ENCODE measurements at regions not wholly inside any gene's neighbourhood (a gene's known extent, or its start where the extent isn't known, plus 50 kb on each side); places are given as distances from the start of the nearest gene placed in this dataset.

DNA sequence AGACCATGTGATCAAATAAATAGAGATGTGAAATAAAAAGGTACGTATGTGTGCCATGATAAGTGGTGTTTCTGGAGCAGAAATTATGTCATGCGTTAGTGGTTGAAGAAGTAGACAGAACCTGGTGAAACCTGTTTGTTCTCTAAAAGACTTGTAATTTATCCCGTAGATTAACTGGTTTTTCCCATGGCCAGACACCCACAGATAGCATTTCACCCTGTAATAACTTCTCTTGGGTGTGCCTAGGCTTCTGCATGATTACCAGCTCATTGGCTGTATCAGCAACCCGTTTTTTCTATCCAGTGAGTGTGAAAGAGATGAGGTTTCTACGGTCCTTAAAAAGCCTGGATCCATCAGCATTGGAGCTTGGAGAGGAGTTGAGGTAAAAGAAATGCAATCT, 471.3 kb downstream of the NPIPA7 start:
- ATAC-seq (no peak), DNase-seq (no peak)
- Histone ChIP-seq H3K4me3 (ENCODE audit: low read length) (no peak overlapping the region), H3K27me3 (ENCODE audit: control insufficient read depth, insufficient read depth) (no peaks in the 10 kb centered on the region), H3K27ac (ENCODE audit: low read length) (no peak overlapping the region), H3K4me1 (ENCODE audit: control insufficient read depth, insufficient read depth, low read length) (no peaks in the 10 kb centered on the region), H3K9me3 (ENCODE audit: control insufficient read depth, low read length) (no peaks in the 10 kb centered on the region)
- intact Hi-C loops (cut with DNase I) = no loop called here
- 65% methylated on average over 5 of the region's 5 CpGs for WGBS

DNA sequence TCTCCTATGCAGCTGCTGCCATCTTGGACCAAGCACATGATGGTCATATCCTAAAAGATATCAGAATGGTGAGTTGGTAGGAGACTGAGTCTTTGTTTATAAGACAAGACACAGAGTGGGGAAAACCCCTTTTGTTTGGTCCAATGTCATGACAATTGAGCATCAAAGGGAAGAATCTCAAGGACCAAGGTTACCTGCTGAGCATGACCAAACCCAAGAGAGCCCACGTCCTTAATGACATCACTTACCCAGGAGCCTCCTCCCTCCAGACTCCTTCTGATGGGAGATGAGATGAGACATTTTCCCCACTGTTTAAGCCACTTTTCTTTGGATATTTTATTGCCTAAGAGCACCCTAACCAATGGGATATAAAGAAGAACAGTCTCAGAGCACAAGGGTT, 478.1 kb downstream of the NPIPA7 start:
- Histone ChIP-seq H3K27ac (ENCODE audit: low read length) (no peak overlapping the region), H3K4me3 (ENCODE audit: low read length) (no peak overlapping the region), H3K27me3 (ENCODE audit: control insufficient read depth, insufficient read depth) (no peaks in the 10 kb centered on the region), H3K4me1 (ENCODE audit: control insufficient read depth, insufficient read depth, low read length) (no peaks in the 10 kb centered on the region), H3K9me3 (ENCODE audit: control insufficient read depth, low read length) (no peaks in the 10 kb centered on the region)
- DNase-seq = no peak
- intact Hi-C loops (cut with DNase I) = no loop called here
- ATAC-seq = no peak
- WGBS = 0% methylated on average over 1 of the region's 1 CpG

DNA sequence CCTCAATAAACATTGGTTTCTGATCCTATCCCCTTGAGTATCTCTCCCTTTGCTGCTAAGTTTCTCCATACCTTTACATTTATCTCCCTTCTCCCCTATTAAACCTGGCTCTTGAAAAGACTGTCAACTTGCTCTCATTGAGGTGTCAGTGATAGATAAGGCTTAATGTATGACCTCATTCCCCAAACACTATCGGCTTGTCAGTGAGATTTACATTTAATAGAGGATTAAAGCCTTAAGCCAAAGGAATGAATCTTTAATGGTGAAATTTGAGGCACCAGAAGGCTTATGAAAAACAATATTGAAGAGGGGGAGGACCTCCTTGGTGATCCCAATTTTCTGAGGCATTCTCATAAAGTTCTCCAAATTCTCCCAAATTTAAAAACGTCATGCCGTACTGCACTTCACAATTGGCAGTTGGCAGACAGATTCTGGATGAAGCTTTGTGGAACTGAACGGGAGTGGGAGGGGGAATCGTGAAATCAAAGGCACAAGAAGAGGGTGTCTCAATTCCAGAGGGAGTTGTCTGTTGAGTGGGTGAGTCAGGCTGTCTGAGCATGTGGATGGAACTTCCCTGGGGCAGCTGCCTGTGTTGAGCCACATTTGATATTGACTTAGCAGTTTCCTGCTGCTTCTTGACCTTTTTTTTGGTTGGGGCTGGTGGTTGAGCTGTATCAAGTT, 478.8 kb downstream of the NPIPA7 start:
- no peak overlapping the region for H3K27ac ChIP-seq (ENCODE audit: low read length)
- H3K27me3 ChIP-seq (ENCODE audit: control insufficient read depth, insufficient read depth) = no peaks in the 10 kb centered on the region
- no peak for ATAC-seq
- 22% methylated on average over 5 of the region's 5 CpGs for WGBS
- no peaks in the 10 kb centered on the region for H3K9me3 ChIP-seq (ENCODE audit: control insufficient read depth, low read length)
- no peak for DNase-seq
- intact Hi-C loops (cut with DNase I) = no loop called here
- H3K4me3 ChIP-seq (ENCODE audit: low read length) = no peak overlapping the region
- no peaks in the 10 kb centered on the region for H3K4me1 ChIP-seq (ENCODE audit: control insufficient read depth, insufficient read depth, low read length)

DNA sequence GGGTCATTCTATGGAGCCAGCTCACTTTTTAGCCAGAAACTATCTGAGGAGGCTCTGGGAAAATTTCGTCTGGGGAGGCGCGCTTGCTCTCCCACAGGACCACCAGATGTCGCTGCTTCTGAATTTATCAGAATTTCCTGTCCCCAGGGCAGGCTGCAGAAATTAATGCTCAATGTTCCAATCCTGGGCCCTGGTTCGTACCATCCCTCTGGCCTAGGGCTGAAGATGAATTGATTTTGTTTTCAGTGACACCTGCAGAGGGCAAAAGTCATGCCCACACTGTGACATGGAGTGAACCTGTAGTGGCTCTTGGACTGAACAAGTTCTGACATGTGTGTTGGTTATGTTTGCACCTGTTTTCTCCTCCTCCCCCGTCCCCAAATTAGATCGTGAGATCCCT, 482.6 kb downstream of the NPIPA7 start:
- intact Hi-C loops (cut with DNase I) = loop anchor here in 2 of 4 donors (10.0 kb wide), 2 partner anchors 603 to 613 kb away; partner anchors contain the start of gene XYLT1 (in 1 of the 2)
- no peaks in the 10 kb centered on the region for H3K9me3 ChIP-seq (ENCODE audit: control insufficient read depth, low read length)
- H3K27me3 ChIP-seq (ENCODE audit: control insufficient read depth, insufficient read depth) = no peaks in the 10 kb centered on the region
- 14% methylated on average over 7 of the region's 7 CpGs for WGBS
- no peaks in the 10 kb centered on the region for H3K4me1 ChIP-seq (ENCODE audit: control insufficient read depth, insufficient read depth, low read length)
- peak; percentile 38 to 61 (median 53) for DNase-seq
- H3K27ac ChIP-seq (ENCODE audit: low read length) = no peak overlapping the region
- ATAC-seq = no peak
- no peak overlapping the region for H3K4me3 ChIP-seq (ENCODE audit: low read length)

DNA sequence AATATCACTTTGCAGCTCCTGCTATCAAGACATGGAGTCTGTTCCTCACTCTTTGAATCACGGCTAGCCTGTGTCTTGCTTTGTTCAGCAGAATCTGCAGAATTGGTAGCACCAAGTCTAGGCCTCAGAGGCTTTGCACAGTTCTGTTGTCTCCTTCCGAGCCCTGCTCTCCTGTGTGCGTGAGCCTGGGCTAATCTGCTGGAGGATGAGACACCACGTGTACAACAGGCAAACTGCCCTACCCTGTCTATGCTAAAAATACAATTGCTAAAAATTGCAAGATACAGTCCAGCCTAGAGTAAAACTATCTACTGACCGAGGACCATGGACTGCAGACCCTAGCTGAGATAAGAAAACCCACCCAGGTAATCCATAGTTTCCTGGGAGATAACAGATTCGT, 484.7 kb downstream of the NPIPA7 start:
- Histone ChIP-seq H3K27me3 (ENCODE audit: control insufficient read depth, insufficient read depth) (no peaks in the 10 kb centered on the region), H3K27ac (ENCODE audit: low read length) (peak overlapping the region; percentile 32), H3K9me3 (ENCODE audit: control insufficient read depth, low read length) (no peaks in the 10 kb centered on the region), H3K4me3 (ENCODE audit: low read length) (no peak overlapping the region), H3K4me1 (ENCODE audit: control insufficient read depth, insufficient read depth, low read length) (no peaks in the 10 kb centered on the region)
- intact Hi-C loops (cut with DNase I) = loop anchor here in 2 of 4 donors (10.0 kb wide), 2 partner anchors 601 to 611 kb away; partner anchors contain the start of gene XYLT1 (in 1 of the 2)
- DNase-seq (peak in 1 of 3 donors; percentile 55), ATAC-seq (peak; percentile 64 to 80)
- 52% methylated on average over 6 of the region's 6 CpGs for WGBS

DNA sequence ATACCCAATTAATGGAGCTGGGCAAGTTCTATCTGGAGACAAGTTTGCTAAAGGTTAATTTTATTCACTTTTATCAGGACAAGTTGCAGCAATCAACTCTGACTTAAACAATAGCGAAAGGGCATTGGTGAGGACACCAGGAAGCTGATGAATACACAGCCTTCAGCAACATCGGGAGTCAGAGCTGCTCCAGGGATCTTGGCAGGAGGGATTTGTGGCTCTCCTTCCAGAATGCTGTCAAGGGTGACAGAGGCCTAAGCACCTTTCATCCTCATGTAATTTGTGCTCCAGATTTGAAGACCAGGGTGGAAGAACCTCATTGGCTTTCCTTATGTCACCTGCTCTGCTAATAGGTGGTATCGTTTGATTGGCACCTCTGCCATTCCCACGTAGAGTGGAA, 485.6 kb downstream of the NPIPA7 start:
- WGBS = 49% methylated on average over 4 of the region's 4 CpGs
- no peak for DNase-seq

DNA sequence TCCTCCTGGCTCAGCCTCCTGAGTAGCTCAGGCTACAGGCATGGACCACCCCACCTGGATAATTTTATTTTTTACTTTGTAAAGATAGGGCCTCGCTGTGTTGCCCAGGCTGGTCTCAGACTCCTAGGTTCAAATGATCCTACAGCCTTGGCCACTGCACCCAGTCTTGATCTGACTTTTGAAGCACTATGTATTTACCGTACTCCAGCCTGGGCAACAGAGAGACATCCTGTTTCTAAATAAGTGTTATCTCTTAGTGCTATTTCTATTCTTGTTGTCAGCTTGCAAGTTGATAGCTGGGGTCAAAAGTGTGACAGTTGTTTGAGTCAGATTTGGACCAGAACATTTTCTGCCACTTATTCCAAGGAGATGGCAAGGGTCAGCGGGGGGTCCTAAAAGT, 486.4 kb downstream of the NPIPA7 start:
- peak; percentile 68 to 78 for ATAC-seq
- DNase-seq = no peak
- peak overlapping the region; percentile 85 for H3K27ac ChIP-seq (ENCODE audit: low read length)
- no peaks in the 10 kb centered on the region for H3K27me3 ChIP-seq (ENCODE audit: control insufficient read depth, insufficient read depth)
- H3K9me3 ChIP-seq (ENCODE audit: control insufficient read depth, low read length) = no peaks in the 10 kb centered on the region
- H3K4me1 ChIP-seq (ENCODE audit: control insufficient read depth, insufficient read depth, low read length) = no peaks in the 10 kb centered on the region
- WGBS = 51% methylated on average over 3 of the region's 3 CpGs
- intact Hi-C loops (cut with DNase I) = loop anchor here in 2 of 4 donors (10.0 kb wide), 2 partner anchors 599 to 609 kb away; partner anchors contain the start of gene XYLT1 (in 1 of the 2)
- no peak overlapping the region for H3K4me3 ChIP-seq (ENCODE audit: low read length)

More for the DNA sequence above, 485.6 kb downstream of the NPIPA7 start:
- peak; percentile 36 to 50 for ATAC-seq
- H3K27me3 ChIP-seq (ENCODE audit: control insufficient read depth, insufficient read depth) = no peaks in the 10 kb centered on the region
- intact Hi-C loops (cut with DNase I) = loop anchor here in 2 of 4 donors (10.0 kb wide), 2 partner anchors 600 to 610 kb away; partner anchors contain the start of gene XYLT1 (in 1 of the 2)
- H3K9me3 ChIP-seq (ENCODE audit: control insufficient read depth, low read length) = no peaks in the 10 kb centered on the region
- H3K27ac ChIP-seq (ENCODE audit: low read length) = peak overlapping the region; percentile 85
- H3K4me3 ChIP-seq (ENCODE audit: low read length) = no peak overlapping the region
- no peaks in the 10 kb centered on the region for H3K4me1 ChIP-seq (ENCODE audit: control insufficient read depth, insufficient read depth, low read length)

DNA sequence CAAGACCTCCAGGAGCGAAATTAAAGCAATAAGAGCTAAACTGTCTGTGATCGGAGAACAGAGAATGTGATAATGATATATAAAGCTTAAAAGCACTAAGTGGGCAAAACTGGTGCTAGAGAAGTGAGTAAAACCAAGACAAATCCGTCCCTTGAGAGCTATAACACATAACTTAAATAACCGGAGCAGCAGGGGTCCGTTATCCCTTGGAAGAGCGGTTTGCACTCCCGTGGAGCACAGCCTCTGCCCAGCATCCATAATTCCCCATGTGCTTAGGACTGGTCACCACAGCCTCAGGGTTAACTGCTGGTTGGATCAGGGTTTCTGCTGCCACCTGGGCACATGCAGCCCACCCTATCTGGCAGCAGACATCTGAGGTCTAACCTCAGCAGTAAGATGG, 489.0 kb downstream of the NPIPA7 start:
- 59% methylated on average over 7 of the region's 7 CpGs for WGBS
- H3K27ac ChIP-seq (ENCODE audit: low read length) = no peak overlapping the region
- no peak overlapping the region for H3K4me3 ChIP-seq (ENCODE audit: low read length)
- no peaks in the 10 kb centered on the region for H3K9me3 ChIP-seq (ENCODE audit: control insufficient read depth, low read length)
- no peaks in the 10 kb centered on the region for H3K4me1 ChIP-seq (ENCODE audit: control insufficient read depth, insufficient read depth, low read length)
- ATAC-seq (no peak), DNase-seq (no peak)
- no peaks in the 10 kb centered on the region for H3K27me3 ChIP-seq (ENCODE audit: control insufficient read depth, insufficient read depth)
- intact Hi-C loops (cut with DNase I) = loop anchor here in 2 of 4 donors (10.0 kb wide), 2 partner anchors 597 to 607 kb away; partner anchors contain the start of gene XYLT1 (in 1 of the 2)

DNA sequence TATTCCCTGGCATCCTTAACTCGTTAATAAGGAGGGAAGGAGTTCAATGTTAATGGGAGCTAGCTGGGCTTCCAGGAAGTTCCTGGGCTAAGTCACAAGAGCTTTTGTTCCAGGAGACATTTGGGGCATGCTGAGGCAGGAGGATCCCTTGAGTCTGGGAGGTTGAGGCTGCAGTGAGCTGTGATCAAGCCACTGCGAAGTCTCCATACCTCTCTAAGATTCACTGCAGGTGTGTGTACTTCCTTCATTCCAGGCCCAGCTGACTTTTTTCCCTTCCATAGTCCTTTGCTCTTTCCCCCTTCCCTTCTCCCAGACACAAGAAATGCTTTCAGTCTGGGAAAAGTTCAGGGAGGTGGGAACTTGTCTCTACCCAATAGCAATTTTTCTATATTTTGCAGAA, 489.8 kb downstream of the NPIPA7 start:
- Histone ChIP-seq H3K27me3 (ENCODE audit: control insufficient read depth, insufficient read depth) (no peaks in the 10 kb centered on the region), H3K9me3 (ENCODE audit: control insufficient read depth, low read length) (no peaks in the 10 kb centered on the region), H3K27ac (ENCODE audit: low read length) (no peak overlapping the region), H3K4me3 (ENCODE audit: low read length) (no peak overlapping the region), H3K4me1 (ENCODE audit: control insufficient read depth, insufficient read depth, low read length) (no peaks in the 10 kb centered on the region)
- no peak for ATAC-seq
- intact Hi-C loops (cut with DNase I) = loop anchor here in 2 of 4 donors (10.0 kb wide), 2 partner anchors 596 to 606 kb away; partner anchors contain the start of gene XYLT1 (in 1 of the 2)
- 47% methylated on average over 2 of the region's 2 CpGs for WGBS
- DNase-seq = no peak

DNA sequence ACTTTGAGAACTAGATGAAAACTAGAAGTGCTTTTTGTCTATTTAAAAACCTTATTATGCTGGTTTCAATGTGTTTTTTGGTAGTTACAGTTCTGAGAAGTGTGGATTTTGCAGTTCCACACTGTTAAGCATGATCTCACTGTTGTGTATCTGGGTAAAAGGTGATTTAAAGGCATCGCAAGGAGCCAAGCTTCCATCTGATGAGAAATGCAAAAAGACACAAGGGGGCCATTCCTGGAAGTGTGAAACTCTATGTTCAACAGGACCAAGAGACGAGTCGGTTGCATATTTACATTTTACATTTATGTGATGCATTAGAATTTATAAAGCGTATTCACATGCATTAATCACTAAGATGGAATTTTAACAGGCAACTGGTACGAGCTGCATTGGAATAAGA, 490.8 kb downstream of the NPIPA7 start:
- intact Hi-C loops (cut with DNase I) = loop anchor here in 2 of 4 donors (10.0 kb wide), 2 partner anchors 595 to 605 kb away; partner anchors contain the start of gene XYLT1 (in 1 of the 2)
- Histone ChIP-seq H3K27me3 (ENCODE audit: control insufficient read depth, insufficient read depth) (no peaks in the 10 kb centered on the region), H3K4me1 (ENCODE audit: control insufficient read depth, insufficient read depth, low read length) (no peaks in the 10 kb centered on the region), H3K4me3 (ENCODE audit: low read length) (no peak overlapping the region), H3K9me3 (ENCODE audit: control insufficient read depth, low read length) (no peaks in the 10 kb centered on the region), H3K27ac (ENCODE audit: low read length) (no peak overlapping the region)
- DNase-seq (no peak), ATAC-seq (no peak)
- WGBS = 64% methylated on average over 5 of the region's 5 CpGs

DNA sequence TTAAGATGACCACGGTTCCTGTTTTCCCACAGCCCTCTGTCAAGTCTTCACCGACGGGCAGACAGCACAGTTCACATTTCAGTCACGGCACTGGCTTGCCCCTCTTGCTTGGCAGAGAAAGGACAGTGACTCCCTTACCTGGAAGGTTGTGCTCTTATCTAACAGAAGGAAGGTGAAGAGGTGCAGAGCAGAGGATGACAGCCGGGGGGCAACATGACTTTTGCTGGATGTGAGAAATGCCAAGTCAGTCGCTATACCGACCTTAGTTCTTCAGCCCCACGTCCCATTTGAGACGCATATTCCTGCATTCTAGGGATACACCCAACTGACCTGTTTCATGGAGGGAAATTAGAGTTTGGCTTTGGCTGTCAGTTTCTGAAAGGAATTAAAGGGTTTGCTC, 492.3 kb downstream of the NPIPA7 start:
- ATAC-seq (no peak), DNase-seq (no peak)
- 48% methylated on average over 9 of the region's 9 CpGs for WGBS

More for the DNA sequence above, 492.3 kb downstream of the NPIPA7 start:
- no peaks in the 10 kb centered on the region for H3K27me3 ChIP-seq (ENCODE audit: control insufficient read depth, insufficient read depth)
- H3K4me3 ChIP-seq (ENCODE audit: low read length) = no peak overlapping the region
- H3K9me3 ChIP-seq (ENCODE audit: control insufficient read depth, low read length) = no peaks in the 10 kb centered on the region
- H3K4me1 ChIP-seq (ENCODE audit: control insufficient read depth, insufficient read depth, low read length) = no peaks in the 10 kb centered on the region
- no peak overlapping the region for H3K27ac ChIP-seq (ENCODE audit: low read length)
- intact Hi-C loops (cut with DNase I) = no loop called here
